IgD-negative memory B cell (primary cell): ENCODE measurements at regions not wholly inside any gene's neighbourhood (a gene's known extent, or its start where the extent isn't known, plus 50 kb on each side); places are given as distances from the start of the nearest gene placed in this dataset.
"Not testable (repeated sequence)": the region's sequence is repeated elsewhere in the genome, so short reads cannot be mapped to it uniquely, and the experiment has no call there.

Source experiments
- H3K27ac Mint-ChIP-seq, 3 donors: one replicate each; pipeline ENCODE4 v1.8.0; 2020 to 2022; ENCODE audit warnings: mild to moderate bottlenecking in 3 of 3, mixed read lengths in 3 of 3, moderate library complexity in 1 of 3
- H3K27me3 Mint-ChIP-seq: one replicate; pipeline ENCODE4 v1.8.0; 2021; ENCODE audit warnings: mixed read lengths
- H3K36me3 Mint-ChIP-seq: one replicate; pipeline ENCODE4 v1.8.0; 2020; ENCODE audit warnings: mild to moderate bottlenecking, mixed read lengths
- H3K4me1 Mint-ChIP-seq, 3 donors: one replicate each; pipeline ENCODE4 v1.8.0; 2020 to 2022; ENCODE audit warnings: mixed read lengths in 3 of 3, mild to moderate bottlenecking in 1 of 3
- H3K4me3 Mint-ChIP-seq, 4 donors: one replicate each; pipeline ENCODE4 v1.8.0; 2020 to 2022; ENCODE audit warnings: mild to moderate bottlenecking in 4 of 4, mixed read lengths in 4 of 4, moderate library complexity in 3 of 4
- H3K9me3 Mint-ChIP-seq, 3 donors: one replicate each; pipeline ENCODE4 v1.8.0; 2020 to 2021; ENCODE audit warnings: mixed read lengths in 3 of 3, mild to moderate bottlenecking in 1 of 3

- H3K4me3 Mint-ChIP-seq: no peak overlapping the region
- H3K27me3 Mint-ChIP-seq: no peaks in the 10 kb centered on the region
- no peak overlapping the region for H3K27ac Mint-ChIP-seq
- H3K36me3 Mint-ChIP-seq: peaks cover 2% of the 10 kb centered on the region
- H3K9me3 Mint-ChIP-seq: peaks cover 6 to 19% (median 14%) of the 10 kb centered on the region in 3 donors
- no peaks in the 10 kb centered on the region for H3K4me1 Mint-ChIP-seq
Measured at GRCh38 chr5:123709422-123709821, 197.4 kb downstream of the CSNK1G3 start.

- Mint-ChIP-seq H3K27me3 (no peaks in the 10 kb centered on the region), H3K36me3 (no peaks in the 10 kb centered on the region), H3K9me3 (peaks cover 5 to 15% (median 14%) of the 10 kb centered on the region in 3 donors), H3K27ac (no peak overlapping the region), H3K4me1 (no peaks in the 10 kb centered on the region), H3K4me3 (no peak overlapping the region)
Measured at GRCh38 chr5:123708074-123708806, 196.3 kb downstream of the CSNK1G3 start.

DNA sequence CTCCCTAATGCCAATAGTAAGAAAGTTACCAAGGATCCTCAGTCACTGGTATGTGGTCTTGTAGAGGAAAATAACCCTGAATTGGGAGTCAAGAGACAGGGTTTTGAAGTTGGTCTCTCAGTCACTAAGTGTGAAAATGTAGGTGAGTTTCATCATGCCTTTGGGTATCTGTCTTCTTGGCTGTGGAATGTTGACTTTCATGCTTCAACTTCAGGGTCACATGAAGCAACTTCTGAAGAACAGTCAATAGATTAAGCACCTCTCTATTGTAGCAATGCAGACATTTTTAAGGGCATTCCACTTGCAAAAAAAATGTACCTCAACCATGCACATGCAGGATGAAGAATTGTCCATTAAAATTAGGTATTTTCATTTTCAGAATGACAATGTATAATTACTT, 194.6 kb downstream of the CSNK1G3 start:
- Mint-ChIP-seq H3K4me1 (no peaks in the 10 kb centered on the region), H3K27ac (no peak overlapping the region), H3K4me3 (no peak overlapping the region), H3K9me3 (peaks cover under 1 to 10% (median 5%) of the 10 kb centered on the region in 3 donors), H3K36me3 (no peaks in the 10 kb centered on the region), H3K27me3 (no peaks in the 10 kb centered on the region)

DNA sequence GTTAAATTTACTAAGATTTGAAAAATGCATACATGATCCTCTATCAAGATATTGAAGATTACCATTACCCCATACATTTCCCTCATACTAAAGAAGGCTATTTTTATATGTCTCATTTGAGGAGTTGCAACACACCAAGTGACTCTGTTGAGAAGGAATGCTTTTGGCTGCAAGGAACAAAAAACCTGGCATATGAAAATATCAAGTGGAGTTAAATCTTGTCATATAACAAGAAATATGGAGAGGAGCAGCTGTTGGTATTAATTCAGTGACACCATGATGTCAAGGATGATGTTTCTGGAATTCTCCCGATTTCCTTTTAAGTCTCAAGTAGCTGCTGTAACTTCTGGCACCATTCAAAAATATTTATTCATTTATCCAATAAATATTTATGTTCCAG, 193.8 kb downstream of the CSNK1G3 start:
- Mint-ChIP-seq H3K27ac (no peak overlapping the region), H3K27me3 (no peaks in the 10 kb centered on the region)

GRCh38 chr5:123701511-123702200, 189.7 kb downstream of the CSNK1G3 start:
- Mint-ChIP-seq H3K27me3 (no peaks in the 10 kb centered on the region), H3K27ac (no peak overlapping the region), H3K4me1 (no peaks in the 10 kb centered on the region), H3K36me3 (no peaks in the 10 kb centered on the region), H3K9me3 (peaks cover 0 to 6% (median 3%) of the 10 kb centered on the region in 3 donors), H3K4me3 (no peak overlapping the region)

More for the DNA sequence above, 193.8 kb downstream of the CSNK1G3 start:
- H3K36me3 Mint-ChIP-seq: no peaks in the 10 kb centered on the region
- H3K9me3 Mint-ChIP-seq: peaks cover 1 to 10% (median 5%) of the 10 kb centered on the region in 3 donors
- no peak overlapping the region for H3K4me3 Mint-ChIP-seq
- no peaks in the 10 kb centered on the region for H3K4me1 Mint-ChIP-seq

GRCh38 chr5:123700624-123701287, 188.8 kb downstream of the CSNK1G3 start:
- H3K4me1 Mint-ChIP-seq: no peaks in the 10 kb centered on the region
- H3K27me3 Mint-ChIP-seq: no peaks in the 10 kb centered on the region

DNA sequence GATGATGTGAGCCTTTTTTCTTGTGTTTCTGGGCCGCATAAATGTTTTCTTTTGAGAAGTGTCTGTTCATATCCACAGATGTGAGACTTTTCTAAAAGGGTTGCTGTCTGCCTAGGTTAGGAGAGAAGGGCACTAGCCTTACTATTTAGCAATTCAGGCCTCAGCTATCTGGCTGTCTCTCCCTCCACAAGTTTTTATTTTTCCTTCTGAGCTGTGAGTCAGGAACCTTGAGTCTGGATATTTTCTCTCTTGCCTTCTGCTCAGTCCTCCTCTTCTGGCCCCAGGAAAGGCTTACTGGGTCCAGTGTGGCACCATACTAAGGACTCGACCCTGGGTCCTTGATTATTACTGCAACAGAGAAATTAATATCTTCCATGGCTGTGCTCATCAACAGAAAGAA, 187.6 kb downstream of the CSNK1G3 start:
- H3K9me3 Mint-ChIP-seq: peaks cover 0 to 4% (median 3%) of the 10 kb centered on the region in 3 donors
- no peaks in the 10 kb centered on the region for H3K36me3 Mint-ChIP-seq
- H3K4me1 Mint-ChIP-seq: no peaks in the 10 kb centered on the region
- H3K27me3 Mint-ChIP-seq: no peaks in the 10 kb centered on the region
- H3K4me3 Mint-ChIP-seq: no peak overlapping the region
- no peak overlapping the region for H3K27ac Mint-ChIP-seq

More at GRCh38 chr5:123700624-123701287, 188.8 kb downstream of the CSNK1G3 start:
- Mint-ChIP-seq H3K9me3 (peaks cover 0 to 4% (median 3%) of the 10 kb centered on the region in 3 donors), H3K36me3 (no peaks in the 10 kb centered on the region), H3K4me3 (no peak overlapping the region), H3K27ac (no peak overlapping the region)

GRCh38 chr5:123698937-123699336, 187.0 kb downstream of the CSNK1G3 start:
- not testable (repeated sequence) for H3K4me3 Mint-ChIP-seq, H3K27ac Mint-ChIP-seq, H3K27me3 Mint-ChIP-seq, H3K4me1 Mint-ChIP-seq, H3K36me3 Mint-ChIP-seq, H3K9me3 Mint-ChIP-seq

GRCh38 chr5:123696921-123697341, 185.0 kb downstream of the CSNK1G3 start:
- H3K4me3 Mint-ChIP-seq: no peak overlapping the region
- H3K27ac Mint-ChIP-seq: no peak overlapping the region
- H3K4me1 Mint-ChIP-seq: no peaks in the 10 kb centered on the region
- H3K27me3 Mint-ChIP-seq: no peaks in the 10 kb centered on the region
- no peaks in the 10 kb centered on the region for H3K36me3 Mint-ChIP-seq
- H3K9me3 Mint-ChIP-seq: peaks cover 0 to 4% (median 3%) of the 10 kb centered on the region in 3 donors

GRCh38 chr5:123690821-123691220, 178.8 kb downstream of the CSNK1G3 start:
- Mint-ChIP-seq H3K4me3 (no peak overlapping the region), H3K27me3 (no peaks in the 10 kb centered on the region), H3K36me3 (no peaks in the 10 kb centered on the region), H3K4me1 (no peaks in the 10 kb centered on the region), H3K9me3 (peaks cover 5 to 9% (median 7%) of the 10 kb centered on the region in 3 donors), H3K27ac (no peak overlapping the region)

GRCh38 chr5:123681061-123681460, 169.1 kb downstream of the CSNK1G3 start:
- Mint-ChIP-seq H3K9me3 (peaks cover 7 to 17% (median 9%) of the 10 kb centered on the region in 3 donors), H3K27me3 (peaks cover 5% of the 10 kb centered on the region), H3K27ac (no peak overlapping the region), H3K36me3 (no peaks in the 10 kb centered on the region), H3K4me3 (no peak overlapping the region), H3K4me1 (no peaks in the 10 kb centered on the region)

- Mint-ChIP-seq H3K9me3 (no peaks in the 10 kb centered on the region), H3K36me3 (no peaks in the 10 kb centered on the region), H3K4me3 (no peak overlapping the region), H3K4me1 (peaks cover 0 to 2% (median 0%) of the 10 kb centered on the region in 3 donors), H3K27me3 (no peaks in the 10 kb centered on the region), H3K27ac (no peak overlapping the region)
Measured at GRCh38 chr5:123673107-123673506, 161.1 kb downstream of the CSNK1G3 start.

- H3K4me1 Mint-ChIP-seq: peaks cover 0 to 2% (median 0%) of the 10 kb centered on the region in 3 donors
- no peaks in the 10 kb centered on the region for H3K27me3 Mint-ChIP-seq
- H3K4me3 Mint-ChIP-seq: no peak overlapping the region
- H3K27ac Mint-ChIP-seq: no peak overlapping the region
- H3K36me3 Mint-ChIP-seq: no peaks in the 10 kb centered on the region
- no peaks in the 10 kb centered on the region for H3K9me3 Mint-ChIP-seq
Measured at GRCh38 chr5:123671711-123672456, 159.9 kb downstream of the CSNK1G3 start.

DNA sequence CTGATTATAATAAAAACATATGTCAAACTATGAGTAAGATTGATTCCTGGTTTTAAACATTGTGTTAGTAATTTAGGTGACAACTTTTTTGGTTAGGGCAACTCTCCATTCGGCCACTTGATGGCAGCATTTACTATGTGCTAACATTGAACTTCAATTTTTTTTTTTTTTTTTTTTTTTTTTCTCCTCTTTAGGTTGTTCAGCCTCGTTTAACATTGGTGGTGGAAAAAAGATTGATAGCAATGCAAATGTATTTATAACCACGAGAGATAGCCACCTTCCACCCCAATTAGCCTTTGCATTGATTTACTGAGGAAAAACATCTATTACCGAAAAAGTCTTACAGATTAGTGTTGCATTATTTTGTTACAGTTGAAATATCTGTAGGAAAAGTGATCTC, 159.1 kb downstream of the CSNK1G3 start:
- peaks cover 0 to 2% (median 0%) of the 10 kb centered on the region in 3 donors for H3K4me1 Mint-ChIP-seq
- H3K27ac Mint-ChIP-seq: no peak overlapping the region
- H3K27me3 Mint-ChIP-seq: no peaks in the 10 kb centered on the region
- H3K4me3 Mint-ChIP-seq: no peak overlapping the region
- no peaks in the 10 kb centered on the region for H3K9me3 Mint-ChIP-seq
- no peaks in the 10 kb centered on the region for H3K36me3 Mint-ChIP-seq
